ENCODE measurements at regions not wholly inside any gene's neighbourhood (a gene's known extent, or its start where the extent isn't known, plus 50 kb on each side); places are given as distances from the start of the nearest gene placed in this dataset.

GRCh38 chr13:80559944-80560343 is 219.0 kb upstream of the SPRY2 start:
- no peaks in the 10 kb centered on the region for H3K36me3 ChIP-seq (ENCODE audit: control insufficient read depth in 5 of 5, insufficient read depth in 5 of 5, low read length in 5 of 5)
- no peak overlapping the region for H3K9ac ChIP-seq (ENCODE audit: low read length in 5 of 5)
- peaks cover 2 to 32% (median 27%) of the 10 kb centered on the region in 5 donors for H3K4me1 ChIP-seq (ENCODE audit: control insufficient read depth in 5 of 5, insufficient read depth in 5 of 5, low read length in 5 of 5)
- peak overlapping the region; percentile 6 for H3K27ac ChIP-seq (ENCODE audit: low read depth, low read length)
- H3K4me3 ChIP-seq (ENCODE audit: low read depth in 1 of 5, low read length in 5 of 5): no peak overlapping the region
- no peaks in the 10 kb centered on the region for H3K27me3 ChIP-seq (ENCODE audit: control insufficient read depth in 5 of 5, insufficient read depth in 4 of 5, low read length in 5 of 5)
- no peaks in the 10 kb centered on the region for H3K9me3 ChIP-seq (ENCODE audit: control insufficient read depth in 5 of 5, low read length in 5 of 5)

GRCh38 chr13:80558074-80558473 is 217.1 kb upstream of the SPRY2 start:
- Histone ChIP-seq H3K9ac (ENCODE audit: low read length in 5 of 5) (peak overlapping the region in 1 of 5 donors; percentile 44), H3K36me3 (ENCODE audit: control insufficient read depth in 5 of 5, insufficient read depth in 5 of 5, low read length in 5 of 5) (no peaks in the 10 kb centered on the region), H3K27ac (ENCODE audit: low read depth, low read length) (peak overlapping the region; percentile 78), H3K4me3 (ENCODE audit: low read depth in 1 of 5, low read length in 5 of 5) (no peak overlapping the region), H3K27me3 (ENCODE audit: control insufficient read depth in 5 of 5, insufficient read depth in 4 of 5, low read length in 5 of 5) (no peaks in the 10 kb centered on the region), H3K9me3 (ENCODE audit: control insufficient read depth in 5 of 5, low read length in 5 of 5) (no peaks in the 10 kb centered on the region), H3K4me1 (ENCODE audit: control insufficient read depth in 5 of 5, insufficient read depth in 5 of 5, low read length in 5 of 5) (peaks cover 2 to 29% (median 28%) of the 10 kb centered on the region in 5 donors)

DNA sequence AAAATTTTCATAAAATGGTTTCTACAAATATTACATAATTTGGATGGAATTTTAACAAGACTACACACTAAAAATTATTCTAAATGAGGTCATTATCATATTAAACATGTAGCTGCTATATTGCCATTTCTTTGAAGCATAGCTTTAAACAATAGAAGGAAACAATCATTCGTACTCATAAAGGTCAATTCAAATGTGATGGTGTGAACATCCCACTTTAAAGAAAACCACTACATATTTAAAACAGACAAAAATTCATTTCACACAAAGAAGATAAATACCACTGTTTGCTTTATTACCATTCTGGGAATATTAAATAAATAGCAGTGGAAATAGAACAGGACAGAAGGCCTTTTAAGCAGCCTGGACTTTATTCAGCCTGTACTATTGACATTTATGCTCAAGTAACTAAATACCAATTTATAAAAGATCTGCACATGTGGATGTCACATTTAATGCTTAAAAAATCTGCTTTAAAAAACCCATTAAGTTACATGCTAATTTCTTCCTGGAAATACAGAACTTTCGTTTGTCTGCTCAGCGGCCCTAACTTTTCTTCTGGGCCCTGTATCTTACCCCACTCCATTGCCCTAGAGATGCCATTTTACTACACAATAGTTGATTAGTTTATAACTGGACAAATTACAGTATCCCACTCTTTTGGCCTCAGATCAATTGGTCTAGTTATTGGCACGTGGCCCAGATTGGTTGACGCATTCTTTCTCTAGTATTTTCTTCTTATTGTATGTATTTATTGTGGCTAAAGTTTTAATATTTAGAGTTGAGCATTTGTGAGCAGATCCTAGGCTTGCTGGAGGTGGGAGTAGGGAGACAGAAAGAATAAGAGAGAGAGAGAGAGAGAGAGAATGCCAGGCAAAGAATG is 215.1 kb upstream of the SPRY2 start:
- Histone ChIP-seq H3K4me1 (ENCODE audit: control insufficient read depth in 5 of 5, insufficient read depth in 5 of 5, low read length in 5 of 5) (peaks cover 2 to 47% (median 40%) of the 10 kb centered on the region in 5 donors), H3K4me3 (ENCODE audit: low read depth in 1 of 5, low read length in 5 of 5) (no peak overlapping the region), H3K9ac (ENCODE audit: low read length in 5 of 5) (no peak overlapping the region), H3K36me3 (ENCODE audit: control insufficient read depth in 5 of 5, insufficient read depth in 5 of 5, low read length in 5 of 5) (no peaks in the 10 kb centered on the region), H3K9me3 (ENCODE audit: control insufficient read depth in 5 of 5, low read length in 5 of 5) (no peaks in the 10 kb centered on the region), H3K27ac (ENCODE audit: low read depth, low read length) (peak overlapping the region; percentile 78), H3K27me3 (ENCODE audit: control insufficient read depth in 5 of 5, insufficient read depth in 4 of 5, low read length in 5 of 5) (no peaks in the 10 kb centered on the region)

GRCh38 chr13:80552851-80553440 is 212.0 kb upstream of the SPRY2 start:
- Histone ChIP-seq H3K27ac (ENCODE audit: low read depth, low read length) (peak overlapping the region; percentile 69), H3K36me3 (ENCODE audit: control insufficient read depth in 5 of 5, insufficient read depth in 5 of 5, low read length in 5 of 5) (no peaks in the 10 kb centered on the region), H3K27me3 (ENCODE audit: control insufficient read depth in 5 of 5, insufficient read depth in 4 of 5, low read length in 5 of 5) (no peaks in the 10 kb centered on the region), H3K9ac (ENCODE audit: low read length in 5 of 5) (no peak overlapping the region), H3K9me3 (ENCODE audit: control insufficient read depth in 5 of 5, low read length in 5 of 5) (no peaks in the 10 kb centered on the region), H3K4me3 (ENCODE audit: low read depth in 1 of 5, low read length in 5 of 5) (no peak overlapping the region), H3K4me1 (ENCODE audit: control insufficient read depth in 5 of 5, insufficient read depth in 5 of 5, low read length in 5 of 5) (peaks cover under 1 to 42% (median 37%) of the 10 kb centered on the region in 5 donors)

DNA sequence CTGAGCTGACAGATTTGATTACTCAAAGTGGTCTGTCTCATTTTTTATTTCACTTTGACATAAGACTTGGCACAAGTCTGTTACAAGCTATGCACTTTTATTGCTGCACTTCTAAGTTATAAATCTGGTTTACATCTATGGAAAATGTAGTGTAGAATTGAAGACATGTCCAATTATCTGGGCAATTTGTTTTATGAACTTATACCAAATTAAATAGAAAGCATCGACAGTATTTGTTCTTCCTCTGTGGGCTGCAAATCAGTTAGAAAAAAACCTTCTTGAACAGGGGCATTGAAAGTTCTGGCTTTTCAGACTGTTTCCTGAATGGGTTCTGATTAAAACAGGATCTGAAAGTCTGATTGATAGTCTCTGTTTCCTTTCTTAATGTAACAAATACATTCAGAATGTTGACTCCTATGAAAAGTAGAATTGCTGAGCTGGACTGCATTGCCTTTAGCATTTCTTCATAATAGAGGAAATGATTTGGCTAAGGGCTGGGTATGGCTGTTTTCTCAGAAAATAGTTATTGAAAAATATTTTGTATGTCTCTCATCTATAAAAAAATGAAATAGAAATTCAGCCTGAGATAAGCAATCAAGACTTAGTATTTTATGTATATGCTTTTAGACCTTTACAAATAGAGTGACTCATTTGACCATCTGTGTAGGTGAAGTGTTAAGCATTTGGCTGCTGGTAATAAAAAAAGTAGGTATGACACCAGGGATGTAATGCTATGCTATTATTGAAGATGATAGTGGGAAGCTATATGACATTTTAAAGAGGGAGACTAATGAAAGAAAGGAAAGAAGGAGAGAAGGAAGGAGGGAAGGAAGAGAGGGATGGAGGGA is 210.9 kb upstream of the SPRY2 start:
- Histone ChIP-seq H3K4me1 (ENCODE audit: control insufficient read depth in 5 of 5, insufficient read depth in 5 of 5, low read length in 5 of 5) (peaks cover 0 to 40% (median 33%) of the 10 kb centered on the region in 5 donors), H3K4me3 (ENCODE audit: low read depth in 1 of 5, low read length in 5 of 5) (peak overlapping the region in 1 of 5 donors; percentile 6), H3K9ac (ENCODE audit: low read length in 5 of 5) (no peak overlapping the region), H3K9me3 (ENCODE audit: control insufficient read depth in 5 of 5, low read length in 5 of 5) (no peaks in the 10 kb centered on the region), H3K27me3 (ENCODE audit: control insufficient read depth in 5 of 5, insufficient read depth in 4 of 5, low read length in 5 of 5) (no peaks in the 10 kb centered on the region), H3K36me3 (ENCODE audit: control insufficient read depth in 5 of 5, insufficient read depth in 5 of 5, low read length in 5 of 5) (no peaks in the 10 kb centered on the region), H3K27ac (ENCODE audit: low read depth, low read length) (peak overlapping the region; percentile 69)

DNA sequence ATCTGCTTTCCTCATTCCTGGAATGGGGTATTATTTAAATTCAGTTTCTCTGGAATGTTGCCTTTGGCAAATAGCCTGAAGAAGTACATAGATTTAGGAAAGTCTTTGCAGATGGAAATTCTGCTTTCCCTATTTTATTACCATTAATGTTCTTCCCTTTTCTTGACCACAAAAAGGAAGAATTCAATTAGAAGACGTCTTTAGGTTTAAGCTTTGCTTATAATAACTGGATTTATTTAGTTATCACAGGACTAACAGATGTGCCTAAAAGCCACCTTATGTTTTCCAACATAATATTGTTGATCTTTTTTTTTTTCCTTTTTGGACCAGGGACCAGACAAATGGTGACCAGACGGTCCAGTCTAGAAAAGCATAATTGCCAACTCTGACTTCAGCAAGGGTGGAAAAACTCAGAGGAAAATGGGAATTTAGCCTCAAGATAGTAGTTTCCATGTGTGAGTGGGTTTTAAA is 210.1 kb upstream of the SPRY2 start:
- no peak overlapping the region for H3K4me3 ChIP-seq (ENCODE audit: low read depth in 1 of 5, low read length in 5 of 5)
- H3K36me3 ChIP-seq (ENCODE audit: control insufficient read depth in 5 of 5, insufficient read depth in 5 of 5, low read length in 5 of 5): no peaks in the 10 kb centered on the region
- no peaks in the 10 kb centered on the region for H3K27me3 ChIP-seq (ENCODE audit: control insufficient read depth in 5 of 5, insufficient read depth in 4 of 5, low read length in 5 of 5)
- no peak overlapping the region for H3K27ac ChIP-seq (ENCODE audit: low read depth, low read length)
- no peaks in the 10 kb centered on the region for H3K9me3 ChIP-seq (ENCODE audit: control insufficient read depth in 5 of 5, low read length in 5 of 5)
- no peak overlapping the region for H3K9ac ChIP-seq (ENCODE audit: low read length in 5 of 5)
- H3K4me1 ChIP-seq (ENCODE audit: control insufficient read depth in 5 of 5, insufficient read depth in 5 of 5, low read length in 5 of 5): peaks cover 0 to 41% (median 26%) of the 10 kb centered on the region in 5 donors

DNA sequence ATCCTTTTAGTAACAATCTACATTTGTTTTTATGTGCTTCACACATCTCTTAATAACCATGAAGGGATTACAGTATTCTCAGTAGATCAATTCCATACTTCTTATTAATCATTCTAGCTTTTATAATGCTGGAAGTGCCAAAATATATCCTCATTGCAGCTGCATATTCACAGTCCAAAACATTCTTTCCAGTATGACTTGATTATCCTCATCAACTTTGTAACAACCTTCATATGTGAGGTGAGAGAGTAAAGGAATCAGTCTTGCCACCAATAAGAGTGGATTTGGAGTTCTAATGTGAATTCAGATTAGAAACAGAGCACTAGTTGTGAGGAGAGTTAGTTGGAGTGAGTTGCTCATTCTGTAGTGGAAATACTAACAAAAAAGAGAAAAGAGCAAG is 208.0 kb upstream of the SPRY2 start:
- no peaks in the 10 kb centered on the region for H3K36me3 ChIP-seq (ENCODE audit: control insufficient read depth in 5 of 5, insufficient read depth in 5 of 5, low read length in 5 of 5)
- H3K4me3 ChIP-seq (ENCODE audit: low read depth in 1 of 5, low read length in 5 of 5): no peak overlapping the region
- H3K27ac ChIP-seq (ENCODE audit: low read depth, low read length): no peak overlapping the region
- H3K4me1 ChIP-seq (ENCODE audit: control insufficient read depth in 5 of 5, insufficient read depth in 5 of 5, low read length in 5 of 5): peaks cover 0 to 38% (median 25%) of the 10 kb centered on the region in 5 donors
- H3K27me3 ChIP-seq (ENCODE audit: control insufficient read depth in 5 of 5, insufficient read depth in 4 of 5, low read length in 5 of 5): no peaks in the 10 kb centered on the region
- no peak overlapping the region for H3K9ac ChIP-seq (ENCODE audit: low read length in 5 of 5)
- no peaks in the 10 kb centered on the region for H3K9me3 ChIP-seq (ENCODE audit: control insufficient read depth in 5 of 5, low read length in 5 of 5)

DNA sequence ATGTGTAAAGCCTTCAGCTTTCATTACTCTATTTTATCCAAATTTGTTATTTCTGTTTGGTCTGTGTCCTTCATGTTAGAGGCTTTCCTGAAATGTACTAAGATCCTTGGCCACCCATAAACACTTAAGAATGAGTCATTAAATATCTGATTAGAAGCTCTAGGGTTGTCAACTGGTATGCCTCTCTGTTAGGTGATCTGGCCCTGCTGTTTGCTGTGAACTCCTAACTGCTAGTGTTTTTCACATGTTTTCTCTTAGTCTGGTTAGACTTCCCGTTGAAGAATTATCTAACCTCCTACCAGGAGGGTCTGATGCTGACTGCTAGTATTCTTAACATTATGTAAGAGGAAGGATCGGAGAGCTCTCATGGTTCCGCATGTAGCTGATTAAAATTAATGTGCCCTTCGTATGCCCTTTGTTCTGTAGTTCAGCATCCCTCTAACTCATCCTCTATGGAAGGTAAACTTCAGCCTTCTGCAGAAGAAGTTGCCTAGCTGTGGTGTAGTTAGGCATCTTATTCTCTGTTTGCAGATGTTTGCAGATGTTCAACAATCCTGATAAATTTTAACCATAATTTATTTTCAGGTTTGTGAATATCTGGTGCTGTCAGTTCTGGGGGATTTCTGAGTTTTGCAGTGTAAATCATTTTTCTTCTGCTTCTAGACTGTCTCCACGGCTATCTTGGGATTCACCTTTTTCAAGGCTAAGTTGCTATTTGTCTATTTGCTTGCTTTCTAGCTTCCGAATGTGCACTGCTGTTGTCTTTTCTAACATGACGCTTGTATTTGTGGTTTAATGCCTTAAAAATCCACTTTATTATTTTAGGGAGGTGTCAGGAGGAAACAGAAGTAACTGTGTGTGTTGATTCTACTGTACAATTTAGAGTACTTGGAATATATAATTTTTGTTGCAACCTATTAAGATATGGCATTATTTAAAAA is 207.2 kb upstream of the SPRY2 start:
- Histone ChIP-seq H3K4me3 (ENCODE audit: low read depth in 1 of 5, low read length in 5 of 5) (no peak overlapping the region), H3K27me3 (ENCODE audit: control insufficient read depth in 5 of 5, insufficient read depth in 4 of 5, low read length in 5 of 5) (no peaks in the 10 kb centered on the region), H3K27ac (ENCODE audit: low read depth, low read length) (peak overlapping the region; percentile 48), H3K9ac (ENCODE audit: low read length in 5 of 5) (no peak overlapping the region), H3K9me3 (ENCODE audit: control insufficient read depth in 5 of 5, low read length in 5 of 5) (no peaks in the 10 kb centered on the region), H3K4me1 (ENCODE audit: control insufficient read depth in 5 of 5, insufficient read depth in 5 of 5, low read length in 5 of 5) (peaks cover 0 to 38% (median 23%) of the 10 kb centered on the region in 5 donors), H3K36me3 (ENCODE audit: control insufficient read depth in 5 of 5, insufficient read depth in 5 of 5, low read length in 5 of 5) (no peaks in the 10 kb centered on the region)

- Histone ChIP-seq H3K36me3 (ENCODE audit: control insufficient read depth in 5 of 5, insufficient read depth in 5 of 5, low read length in 5 of 5) (no peaks in the 10 kb centered on the region), H3K9ac (ENCODE audit: low read length in 5 of 5) (no peak overlapping the region), H3K4me1 (ENCODE audit: control insufficient read depth in 5 of 5, insufficient read depth in 5 of 5, low read length in 5 of 5) (peaks cover 0 to 31% (median 18%) of the 10 kb centered on the region in 5 donors), H3K27ac (ENCODE audit: low read depth, low read length) (peak overlapping the region; percentile 48), H3K9me3 (ENCODE audit: control insufficient read depth in 5 of 5, low read length in 5 of 5) (no peaks in the 10 kb centered on the region), H3K4me3 (ENCODE audit: low read depth in 1 of 5, low read length in 5 of 5) (no peak overlapping the region), H3K27me3 (ENCODE audit: control insufficient read depth in 5 of 5, insufficient read depth in 4 of 5, low read length in 5 of 5) (no peaks in the 10 kb centered on the region)
Measured at GRCh38 chr13:80547341-80547740, 206.4 kb upstream of the SPRY2 start.
